ENCODE measurements at regions not wholly inside any gene's neighbourhood (a gene's known extent, or its start where the extent isn't known, plus 50 kb on each side); places are given as distances from the start of the nearest gene placed in this dataset.

DNA sequence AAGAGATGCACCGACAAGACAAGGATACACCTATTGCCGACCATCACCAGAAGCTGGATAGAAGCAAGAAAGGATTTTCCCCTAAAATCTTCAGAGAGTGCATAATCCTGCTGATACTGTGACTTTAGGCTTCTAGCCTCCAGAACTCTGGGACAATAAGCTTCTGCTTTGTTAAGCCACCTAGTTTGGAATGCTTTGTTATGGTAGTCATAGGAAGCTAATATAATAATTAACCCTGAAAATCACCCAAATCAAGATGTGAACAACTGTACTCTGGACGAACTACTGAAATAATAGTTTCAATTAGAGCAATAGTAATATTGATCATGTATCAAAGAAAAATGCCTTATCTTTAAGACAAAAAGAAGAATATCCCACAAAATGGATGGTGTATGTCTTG lies 524.6 kb downstream of the EFNB2 start:
- no peak for DNase-seq (ENCODE audit: low read depth)
- TF ChIP-seq CTCF (IDR thresholded peaks at IDR 0.05; ENCODE audit: control insufficient read depth, extremely low read depth, insufficient read depth), result no peak
- H3K4me3 ChIP-seq (ENCODE audit: low read depth, low read length), result no peak overlapping the region

- TF ChIP-seq CTCF (IDR thresholded peaks at IDR 0.05; ENCODE audit: control insufficient read depth, extremely low read depth, insufficient read depth), result no peak
- no peak for DNase-seq (ENCODE audit: low read depth)
- H3K4me3 ChIP-seq (ENCODE audit: low read depth, low read length), result no peak overlapping the region
Observed at GRCh38 chr13:106008540-106008939, 526.9 kb downstream of the EFNB2 start.

DNA sequence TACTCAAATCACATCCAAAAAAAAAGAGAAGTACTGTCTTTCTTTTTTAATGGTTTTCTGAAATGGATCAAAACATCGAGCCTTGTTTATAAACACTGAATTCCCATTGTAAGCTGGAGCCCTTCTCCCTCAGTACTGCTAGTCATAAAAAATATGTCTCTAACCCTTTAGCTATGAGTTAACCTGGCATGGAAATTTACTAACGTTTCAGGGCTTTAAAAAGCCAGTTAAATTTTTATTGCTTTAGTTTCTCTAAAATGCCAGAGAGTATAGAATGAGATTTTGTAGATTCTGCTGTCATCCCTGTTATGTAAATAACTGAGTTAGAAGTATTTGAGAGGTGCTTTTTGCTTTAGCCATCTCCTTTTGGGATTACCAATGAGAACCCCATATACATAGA lies 528.3 kb downstream of the EFNB2 start:
- TF ChIP-seq CTCF (IDR thresholded peaks at IDR 0.05; ENCODE audit: control insufficient read depth, extremely low read depth, insufficient read depth), result no peak
- H3K4me3 ChIP-seq (ENCODE audit: low read depth, low read length), result no peak overlapping the region

DNA sequence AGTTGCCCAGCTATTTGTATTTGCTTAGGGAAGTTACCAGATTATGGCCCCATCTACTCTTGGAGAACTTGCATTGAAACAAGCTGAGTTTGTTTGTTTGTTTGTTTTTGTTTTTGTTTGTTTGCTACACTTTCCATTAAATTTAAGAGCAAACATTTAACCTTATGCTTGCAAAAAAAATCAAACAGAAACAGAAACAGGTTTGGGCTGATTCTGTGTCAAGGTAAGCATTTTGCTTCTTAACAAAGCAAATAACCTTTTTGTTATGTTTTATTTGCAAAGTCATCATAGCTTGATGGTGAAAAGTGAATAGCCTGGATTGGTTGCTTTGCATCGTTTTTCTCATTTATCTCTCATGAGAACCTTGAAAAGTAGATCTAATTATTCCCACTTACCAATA lies 531.8 kb downstream of the EFNB2 start:
- peak; percentile 87 for DNase-seq (ENCODE audit: low read depth)
- TF ChIP-seq CTCF (IDR thresholded peaks at IDR 0.05; ENCODE audit: control insufficient read depth, extremely low read depth, insufficient read depth), result no peak
- H3K4me3 ChIP-seq (ENCODE audit: low read depth, low read length), result no peak overlapping the region

More for the DNA sequence above, 528.3 kb downstream of the EFNB2 start:
- peak; percentile 17 for DNase-seq (ENCODE audit: low read depth)

GRCh38 chr13:106001443-106001842 lies 534.0 kb downstream of the EFNB2 start:
- TF ChIP-seq CTCF (IDR thresholded peaks at IDR 0.05; ENCODE audit: control insufficient read depth, extremely low read depth, insufficient read depth), result no peak
- no peak for DNase-seq (ENCODE audit: low read depth)

DNA sequence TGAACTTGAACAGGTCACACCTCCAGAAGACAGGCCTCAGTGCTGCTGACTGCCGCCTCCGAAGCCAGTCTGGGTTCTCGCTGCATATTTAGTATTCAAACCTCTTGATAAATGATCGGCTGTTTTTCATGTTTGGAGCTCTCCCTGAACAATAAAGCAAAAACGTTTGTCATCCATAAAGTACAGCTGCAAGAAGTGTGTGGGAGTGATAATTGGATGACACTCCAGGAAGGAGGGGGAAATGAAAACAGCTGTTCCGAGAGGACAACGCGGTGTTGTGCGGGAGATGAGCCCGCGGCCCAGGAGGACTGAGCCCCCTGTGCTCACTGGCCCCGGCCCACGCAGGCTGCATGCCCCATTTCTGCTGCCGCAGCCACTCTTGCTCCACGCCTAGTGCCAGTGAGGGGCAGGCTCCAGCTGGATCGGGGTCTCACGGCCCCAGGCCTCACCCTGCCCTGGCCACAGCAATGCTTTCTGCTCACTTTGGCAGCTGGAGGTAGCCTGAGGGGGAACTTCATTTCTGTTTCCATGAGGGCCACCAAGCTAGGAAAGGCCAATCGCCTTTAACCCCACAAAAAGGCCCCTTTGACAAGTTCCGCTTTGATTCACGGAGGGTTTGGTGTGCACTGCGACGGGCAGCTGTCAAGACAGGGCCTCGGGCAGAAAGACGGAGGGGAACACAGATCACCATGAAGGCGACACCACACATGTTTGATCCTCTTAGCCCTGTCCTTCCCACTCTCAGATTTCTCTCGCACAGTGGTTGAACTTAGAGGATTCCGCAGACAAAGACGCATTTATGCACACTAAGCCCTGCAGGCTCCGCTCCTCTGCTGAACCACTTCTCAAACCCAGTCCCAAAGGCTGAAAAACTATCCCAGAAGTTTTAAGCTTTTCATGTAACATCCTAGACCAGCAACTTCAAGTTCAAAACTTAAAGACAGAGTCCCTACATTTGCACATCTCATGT lies 537.6 kb downstream of the EFNB2 start:
- DNase-seq (ENCODE audit: low read depth), result no peak
- H3K4me3 ChIP-seq (ENCODE audit: low read depth, low read length), result no peak overlapping the region
- no peak for TF ChIP-seq CTCF (IDR thresholded peaks at IDR 0.05; ENCODE audit: control insufficient read depth, extremely low read depth, insufficient read depth)

More at GRCh38 chr13:106001443-106001842, 534.0 kb downstream of the EFNB2 start:
- H3K4me3 ChIP-seq (ENCODE audit: low read depth, low read length), result no peak overlapping the region

Measured in LNCaP clone FGC (cell line).